Bronchial epithelial cell (primary cell): ENCODE measurements at regions not wholly inside any gene's neighbourhood (a gene's known extent, or its start where the extent isn't known, plus 50 kb on each side); places are given as distances from the start of the nearest gene placed in this dataset.
A peak's percentile ranks its signal among the peaks of the same experiment; 100 is the strongest.

Source experiments
- DNase-seq: peaks from one replicate; pipeline ENCODE4 v3.0.0-alpha.2; 2010; ENCODE audit warnings: low read depth
- FAIRE-seq: peaks from 2 replicates; lab custom pipeline; 2011; peaks lifted over from hg19 to GRCh38; lab: Jason Lieb, UNC
- H3K27me3 ChIP-seq: 2 replicates; pipeline ENCODE4 v1.5.1; 2011; ENCODE audit warnings: low read length; ENCODE audit not compliant: control insufficient read depth, insufficient read depth
- H3K36me3 ChIP-seq: 2 replicates; pipeline ENCODE4 v1.5.1; 2011; ENCODE audit warnings: low read length; ENCODE audit not compliant: control insufficient read depth, insufficient read depth
- H3K4me3 ChIP-seq: 2 replicates; pipeline ENCODE4 v1.5.1; 2011; ENCODE audit warnings: mild to moderate bottlenecking, low read depth, low read length, control low read depth
- TF ChIP-seq, protein P1 (sequence below): IDR thresholded peaks from 2 replicates; pipeline ENCODE4 v1.5.1; 2011; ENCODE audit warnings: mild to moderate bottlenecking, moderate library complexity, low read length, control low read depth, inconsistent platforms; ENCODE audit not compliant: insufficient read depth, severe bottlenecking

- no peak for FAIRE-seq
- Histone ChIP-seq H3K4me3 (no peak overlapping the region), H3K27me3 (no peaks in the 10 kb centered on the region), H3K36me3 (no peaks in the 10 kb centered on the region)
- TF ChIP-seq, protein P1, sequence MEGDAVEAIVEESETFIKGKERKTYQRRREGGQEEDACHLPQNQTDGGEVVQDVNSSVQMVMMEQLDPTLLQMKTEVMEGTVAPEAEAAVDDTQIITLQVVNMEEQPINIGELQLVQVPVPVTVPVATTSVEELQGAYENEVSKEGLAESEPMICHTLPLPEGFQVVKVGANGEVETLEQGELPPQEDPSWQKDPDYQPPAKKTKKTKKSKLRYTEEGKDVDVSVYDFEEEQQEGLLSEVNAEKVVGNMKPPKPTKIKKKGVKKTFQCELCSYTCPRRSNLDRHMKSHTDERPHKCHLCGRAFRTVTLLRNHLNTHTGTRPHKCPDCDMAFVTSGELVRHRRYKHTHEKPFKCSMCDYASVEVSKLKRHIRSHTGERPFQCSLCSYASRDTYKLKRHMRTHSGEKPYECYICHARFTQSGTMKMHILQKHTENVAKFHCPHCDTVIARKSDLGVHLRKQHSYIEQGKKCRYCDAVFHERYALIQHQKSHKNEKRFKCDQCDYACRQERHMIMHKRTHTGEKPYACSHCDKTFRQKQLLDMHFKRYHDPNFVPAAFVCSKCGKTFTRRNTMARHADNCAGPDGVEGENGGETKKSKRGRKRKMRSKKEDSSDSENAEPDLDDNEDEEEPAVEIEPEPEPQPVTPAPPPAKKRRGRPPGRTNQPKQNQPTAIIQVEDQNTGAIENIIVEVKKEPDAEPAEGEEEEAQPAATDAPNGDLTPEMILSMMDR, result no peak
- no peak for DNase-seq
Observed at GRCh38 chr9:79246170-79246569, 325.6 kb upstream of the TLE4 start.

- DNase-seq (no peak), FAIRE-seq (no peak)
- no peaks in the 10 kb centered on the region for H3K27me3 ChIP-seq
- H3K4me3 ChIP-seq, result no peak overlapping the region
- TF ChIP-seq, protein P1, result no peak
- no peaks in the 10 kb centered on the region for H3K36me3 ChIP-seq
Observed at GRCh38 chr9:79247021-79247420, 324.7 kb upstream of the TLE4 start.

DNA sequence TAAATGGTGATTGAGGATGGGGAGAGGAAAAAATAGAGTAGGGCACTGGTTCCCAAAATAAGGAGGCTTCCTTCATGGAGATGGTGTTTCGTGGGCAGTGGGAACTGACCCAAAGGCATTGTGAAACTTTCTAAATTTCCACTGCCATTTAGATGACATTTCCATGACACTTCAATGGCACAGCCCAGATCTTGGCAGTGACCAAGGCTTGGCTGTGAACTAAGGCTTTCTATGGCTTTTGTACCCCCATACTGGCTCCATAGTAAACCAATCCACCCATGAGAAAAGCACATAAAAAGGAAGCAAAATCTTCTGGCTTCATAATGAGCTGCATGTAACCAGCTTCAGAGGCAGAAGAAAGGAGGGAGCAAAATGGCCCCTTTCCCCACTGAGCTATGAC is 321.0 kb upstream of the TLE4 start:
- DNase-seq (no peak), FAIRE-seq (no peak)
- Histone ChIP-seq H3K27me3 (no peaks in the 10 kb centered on the region), H3K4me3 (no peak overlapping the region), H3K36me3 (no peaks in the 10 kb centered on the region)
- TF ChIP-seq, protein P1, result no peak

DNA sequence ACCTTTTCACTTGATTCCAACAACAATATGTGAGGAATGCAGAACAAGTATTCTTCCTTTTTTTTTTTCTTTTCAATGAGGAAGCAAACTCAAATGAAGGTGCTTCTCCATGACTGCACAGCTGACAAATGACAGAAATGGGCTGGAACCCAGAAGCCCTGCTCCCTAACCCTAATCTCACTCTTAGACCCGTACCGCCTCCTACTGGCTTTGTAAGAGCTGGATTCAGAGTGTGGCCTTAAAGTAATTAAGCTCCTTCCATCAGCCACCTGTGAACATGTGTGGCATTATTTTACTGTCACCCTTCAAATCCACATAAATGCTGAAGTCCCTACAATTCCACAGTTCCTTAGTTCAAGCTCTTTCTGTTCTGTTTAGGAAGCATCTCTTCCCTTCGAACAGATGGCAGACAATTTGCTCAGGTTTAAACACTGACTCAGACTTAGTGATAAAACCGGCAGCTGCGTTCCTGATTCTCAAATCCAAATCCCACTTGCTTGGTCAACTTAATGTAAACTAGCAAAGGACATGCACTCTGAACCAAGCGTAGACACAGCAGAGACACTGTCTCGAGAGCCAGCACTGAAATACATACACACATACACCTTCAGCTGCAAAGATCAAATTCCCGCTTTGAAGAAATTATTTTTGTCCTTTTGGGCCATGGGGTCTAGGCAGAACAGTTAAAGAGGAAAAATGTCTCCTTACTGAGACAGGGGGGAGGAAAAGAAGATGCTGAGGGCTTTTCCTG is 316.7 kb upstream of the TLE4 start:
- Histone ChIP-seq H3K4me3 (no peak overlapping the region), H3K27me3 (peaks cover 4% of the 10 kb centered on the region), H3K36me3 (no peaks in the 10 kb centered on the region)
- DNase-seq (peak; percentile 4), FAIRE-seq (no peak)
- TF ChIP-seq, protein P1, result peak; percentile 21

DNA sequence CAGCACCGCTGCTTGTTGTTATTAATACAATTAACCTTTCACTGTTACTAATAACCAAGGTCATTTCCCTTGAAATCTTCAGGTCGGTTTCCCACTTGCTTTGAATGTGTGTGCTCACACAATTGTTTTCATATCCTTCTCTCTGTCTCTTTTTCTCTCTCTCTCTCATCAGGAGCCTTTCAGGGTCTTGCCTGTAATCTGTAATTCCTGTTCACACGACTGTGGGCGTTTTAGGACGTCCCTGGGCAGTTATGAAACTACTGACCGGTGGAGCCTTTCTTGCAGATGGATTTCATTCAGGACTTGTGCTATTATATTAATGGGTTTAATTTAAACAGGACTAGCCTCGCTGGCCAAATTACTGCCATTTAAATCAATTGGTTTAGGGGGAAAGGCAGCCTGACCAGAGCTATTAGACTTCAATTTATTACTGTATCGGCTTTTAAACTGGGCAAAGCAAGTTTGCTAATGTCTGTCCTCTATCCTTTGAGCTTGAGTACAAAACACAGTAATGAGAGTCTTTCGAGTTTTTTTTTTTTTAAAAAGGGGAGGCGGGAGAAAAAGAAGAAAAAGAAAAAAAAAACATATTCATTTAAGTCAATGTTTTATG is 316.0 kb upstream of the TLE4 start:
- FAIRE-seq, result no peak
- TF ChIP-seq, protein P1, result no peak
- no peak for DNase-seq
- Histone ChIP-seq H3K36me3 (no peaks in the 10 kb centered on the region), H3K27me3 (peaks cover 4% of the 10 kb centered on the region), H3K4me3 (no peak overlapping the region)

DNA sequence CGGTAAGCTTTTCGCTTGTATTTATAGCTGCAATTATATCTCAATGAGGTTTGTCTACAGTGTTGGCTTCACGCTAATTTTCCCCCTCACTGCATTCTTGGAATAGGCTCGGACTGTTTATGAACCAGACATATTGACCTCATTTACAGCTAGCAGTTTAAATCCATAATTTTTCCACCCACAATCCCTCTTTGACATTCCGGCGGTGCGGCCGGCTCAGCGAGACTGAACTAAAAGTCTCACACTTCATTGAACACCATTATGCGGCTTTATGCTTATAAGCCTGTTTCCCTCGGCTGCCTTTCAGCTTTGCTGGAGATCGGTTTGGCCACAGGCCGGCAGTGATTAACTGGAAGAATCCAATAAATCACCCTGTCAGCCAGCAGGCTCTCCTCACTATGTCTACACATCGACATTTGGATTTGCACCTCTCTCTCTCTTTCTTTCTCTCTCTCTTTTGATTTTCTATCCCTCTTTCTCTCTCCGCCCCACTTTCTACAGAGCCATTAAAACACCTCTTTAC is 315.0 kb upstream of the TLE4 start:
- peaks cover 4% of the 10 kb centered on the region for H3K27me3 ChIP-seq
- no peak for FAIRE-seq

More for the DNA sequence above, 315.0 kb upstream of the TLE4 start:
- TF ChIP-seq, protein P1, result no peak
- no peak for DNase-seq
- Histone ChIP-seq H3K4me3 (no peak overlapping the region), H3K36me3 (no peaks in the 10 kb centered on the region)
